Peyer's patch (tissue), 4 donors: ENCODE measurements at regions not wholly inside any gene's neighbourhood (a gene's known extent, or its start where the extent isn't known, plus 50 kb on each side); places are given as distances from the start of the nearest gene placed in this dataset.
"Not testable (repeated sequence)": the region's sequence is repeated elsewhere in the genome, so short reads cannot be mapped to it uniquely, and the experiment has no call there.

Source experiments
- DNase-seq, 3 donors: peaks; one replicate each; pipeline ENCODE4 v3.0.0-alpha.2; 2017 to 2019
- H3K27ac ChIP-seq, 4 donors: fragments of 200-600 bp; sonication (generic); one replicate each; pipeline ENCODE4 v1.5.1; 2016 to 2019
- H3K27me3 ChIP-seq, 2 donors: fragments of 200-600 bp; sonication (generic); one replicate each; pipeline ENCODE4 v1.5.1; 2019
- H3K36me3 ChIP-seq, 3 donors: fragments of 200-600 bp; sonication (generic); one replicate each; pipeline ENCODE4 v1.5.1; 2016 to 2019
- H3K4me1 ChIP-seq, 4 donors: fragments of 200-600 bp; sonication (generic); one replicate each; pipeline ENCODE4 v1.5.1; 2016 to 2019
- H3K4me3 ChIP-seq, 4 donors: fragments of 200-600 bp; sonication (generic); 1 replicate in 3 of 4; 2 replicates in 1 of 4; pipeline ENCODE4 v1.5.1; 2016 to 2019; ENCODE audit warnings: mild to moderate bottlenecking in 1 of 4
- H3K9me3 ChIP-seq, 4 donors: fragments of 200-600 bp; sonication (generic); one replicate each; pipeline ENCODE4 v1.5.1; 2016 to 2019; ENCODE audit warnings: mild to moderate bottlenecking in 1 of 4
- CTCF ChIP-seq, 6 experiments: fragments of 450-650 bp in 4 of 6; fragments of 200-600 bp in 2 of 6; sonication (generic) in 1 of 6; IDR thresholded peaks; one replicate each; pipeline ENCODE4 v1.5.1; 2017 to 2019; ENCODE audit warnings: antibody characterized with exemption in 6 of 6, mild to moderate bottlenecking in 3 of 6, moderate library complexity in 1 of 6
- POLR2A ChIP-seq, 2 donors: fragments of 450-650 bp; IDR thresholded peaks; one replicate each; pipeline ENCODE4 v1.5.1; 2017; ENCODE audit warnings: antibody characterized with exemption in 2 of 2, mild to moderate bottlenecking in 2 of 2, moderate library complexity in 2 of 2

- Histone ChIP-seq H3K9me3 (no peaks in the 10 kb centered on the region), H3K4me3 (no peak overlapping the region), H3K4me1 (no peaks in the 10 kb centered on the region), H3K27ac (no peak overlapping the region), H3K36me3 (no peaks in the 10 kb centered on the region), H3K27me3 (no peaks in the 10 kb centered on the region)
- no peak for TF ChIP-seq POLR2A (IDR thresholded peaks at IDR 0.05)
- no peak for TF ChIP-seq CTCF (IDR thresholded peaks at IDR 0.05)
- no peak for DNase-seq
Measured at GRCh38 chr12:58009405-58010195, 68.2 kb downstream of the ATP23 start.

DNA sequence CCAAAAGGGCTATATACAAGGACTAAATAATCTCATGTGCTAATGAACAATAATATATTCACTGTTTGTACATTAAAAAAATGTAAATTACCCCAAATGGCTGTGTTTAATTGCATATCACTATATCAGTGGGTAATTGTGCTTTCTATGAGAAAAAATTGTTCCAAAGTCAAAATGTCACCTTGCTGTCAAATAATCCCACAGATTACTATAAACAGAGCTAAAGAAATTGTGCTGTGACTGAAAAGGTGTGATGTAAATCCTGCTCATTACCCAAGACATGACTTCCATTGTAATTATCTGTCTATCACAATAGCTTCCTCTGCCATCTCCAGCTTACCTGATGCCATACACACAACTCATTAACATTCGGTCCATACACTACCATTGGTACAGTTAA lies 70.3 kb downstream of the ATP23 start:
- H3K9me3 ChIP-seq: no peaks in the 10 kb centered on the region
- H3K36me3 ChIP-seq: no peaks in the 10 kb centered on the region
- TF ChIP-seq CTCF (IDR thresholded peaks at IDR 0.05) (no peak), POLR2A (IDR thresholded peaks at IDR 0.05) (no peak)

DNA sequence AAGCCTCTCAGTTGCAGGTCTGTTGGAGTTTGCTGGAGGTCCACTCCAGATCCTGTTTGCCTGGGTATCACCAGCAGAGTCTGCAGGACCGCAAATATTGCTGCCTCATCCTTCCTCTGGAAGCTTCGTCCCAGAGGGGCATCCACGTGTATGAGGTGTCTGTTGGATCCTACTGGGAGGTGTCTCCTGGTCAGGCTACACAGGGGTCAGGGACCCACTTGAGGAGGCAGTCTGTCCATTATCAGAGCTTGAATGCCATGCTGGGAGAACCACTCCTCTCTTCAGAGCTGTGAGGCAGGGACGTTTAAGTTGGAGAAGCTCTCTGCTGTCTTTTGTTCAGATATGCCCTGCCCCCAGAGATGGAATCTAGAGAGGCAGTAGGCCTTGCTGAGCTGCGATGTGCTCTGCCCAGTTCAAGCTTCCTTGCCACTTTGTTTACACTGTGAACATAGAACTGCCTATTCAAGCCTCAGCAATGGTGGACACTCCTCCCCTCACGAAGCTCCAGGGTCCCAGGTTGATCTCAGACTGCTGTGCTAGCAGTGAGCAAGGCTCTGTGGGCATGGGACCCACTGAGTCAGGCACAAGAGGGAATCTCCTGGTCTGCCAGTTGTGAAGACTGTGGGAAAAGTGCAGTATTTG lies 81.1 kb downstream of the ATP23 start:
- not testable (repeated sequence) for H3K4me3 ChIP-seq, H3K4me1 ChIP-seq, DNase-seq, H3K36me3 ChIP-seq, H3K9me3 ChIP-seq, H3K27ac ChIP-seq, H3K27me3 ChIP-seq

More for the DNA sequence above, 70.3 kb downstream of the ATP23 start:
- DNase-seq: no peak
- Histone ChIP-seq H3K4me3 (no peak overlapping the region), H3K27me3 (no peaks in the 10 kb centered on the region), H3K4me1 (no peaks in the 10 kb centered on the region), H3K27ac (no peak overlapping the region)

- no peak overlapping the region for H3K27ac ChIP-seq
- no peaks in the 10 kb centered on the region for H3K36me3 ChIP-seq
- no peak for TF ChIP-seq POLR2A (IDR thresholded peaks at IDR 0.05)
- no peak for TF ChIP-seq CTCF (IDR thresholded peaks at IDR 0.05)
- no peak for DNase-seq
- no peaks in the 10 kb centered on the region for H3K9me3 ChIP-seq
- H3K27me3 ChIP-seq: no peaks in the 10 kb centered on the region
- H3K4me3 ChIP-seq: no peak overlapping the region
- no peaks in the 10 kb centered on the region for H3K4me1 ChIP-seq
Measured at GRCh38 chr12:58025431-58025830, 84.1 kb downstream of the ATP23 start.

DNA sequence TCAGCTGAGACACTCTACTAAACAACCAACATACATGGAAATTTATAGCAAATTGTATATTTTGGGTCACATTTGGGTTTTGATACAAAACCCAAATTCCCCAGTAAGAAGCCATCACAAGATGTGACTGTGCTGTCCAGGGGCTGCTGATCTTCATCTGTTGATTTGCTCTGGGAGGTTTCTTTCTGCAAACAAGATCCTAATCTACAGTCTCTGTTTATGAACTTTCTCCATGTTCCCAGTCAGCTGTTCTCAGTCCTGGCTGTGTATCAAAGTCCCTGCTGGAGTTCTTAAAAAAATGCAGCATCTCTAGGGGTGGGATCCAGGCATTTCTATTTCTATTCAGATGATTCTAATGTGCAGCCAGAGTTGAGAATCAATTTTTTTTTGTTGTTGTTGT lies 85.1 kb downstream of the ATP23 start:
- TF ChIP-seq POLR2A (IDR thresholded peaks at IDR 0.05) (no peak), CTCF (IDR thresholded peaks at IDR 0.05) (no peak)
- no peaks in the 10 kb centered on the region for H3K27me3 ChIP-seq
- no peaks in the 10 kb centered on the region for H3K4me1 ChIP-seq
- H3K4me3 ChIP-seq: no peak overlapping the region
- no peaks in the 10 kb centered on the region for H3K36me3 ChIP-seq
- no peaks in the 10 kb centered on the region for H3K9me3 ChIP-seq
- DNase-seq: no peak
- H3K27ac ChIP-seq: no peak overlapping the region
